ENCODE measurements at regions not wholly inside any gene's neighbourhood (a gene's known extent, or its start where the extent isn't known, plus 50 kb on each side); places are given as distances from the start of the nearest gene placed in this dataset.

- ATAC-seq: no peak
- TF ChIP-seq POLR2A (IDR thresholded peaks at IDR 0.05): no peak
- TF ChIP-seq CTCF (IDR thresholded peaks at IDR 0.05 in 4 of 5, conservative IDR thresholded peaks at IDR 0.05 in 1 of 5): no peak
- in situ Hi-C loops (cut with MboI; ENCODE audit: low sequenced_read_pairs in 4 of 4): no loop called here
- Histone ChIP-seq H3K27ac (no peak overlapping the region), H3K4me1 (no peaks in the 10 kb centered on the region), H3K27me3 (no peaks in the 10 kb centered on the region), H3K9me3 (no peaks in the 10 kb centered on the region), H3K36me3 (no peaks in the 10 kb centered on the region), H3K4me3 (no peak overlapping the region)
- intact Hi-C loops (cut with DNase I; ENCODE audit: low total_unique reads): no loop called here
- DNase-seq: no peak
These were observed 86.3 kb upstream of the FAM171A1 start for GRCh38 chr10:15457382-15457781.

- no peaks in the 10 kb centered on the region for H3K36me3 ChIP-seq
- no peaks in the 10 kb centered on the region for H3K27me3 ChIP-seq
- DNase-seq (no peak), ATAC-seq (no peak)
- no peaks in the 10 kb centered on the region for H3K9me3 ChIP-seq
- intact Hi-C loops (cut with DNase I; ENCODE audit: low total_unique reads): no loop called here
- TF ChIP-seq CTCF (IDR thresholded peaks at IDR 0.05 in 4 of 5, conservative IDR thresholded peaks at IDR 0.05 in 1 of 5) (no peak), POLR2A (IDR thresholded peaks at IDR 0.05) (no peak)
- no peak overlapping the region for H3K27ac ChIP-seq
- in situ Hi-C loops (cut with MboI; ENCODE audit: low sequenced_read_pairs in 4 of 4): no loop called here
- no peaks in the 10 kb centered on the region for H3K4me1 ChIP-seq
- no peak overlapping the region for H3K4me3 ChIP-seq
These were observed 84.4 kb upstream of the FAM171A1 start for GRCh38 chr10:15455456-15455855.

- in situ Hi-C loops (cut with MboI; ENCODE audit: low sequenced_read_pairs in 4 of 4): no loop called here
- ATAC-seq (no peak), DNase-seq (no peak)
- Histone ChIP-seq H3K36me3 (no peaks in the 10 kb centered on the region), H3K27ac (no peak overlapping the region), H3K9me3 (no peaks in the 10 kb centered on the region), H3K4me3 (no peak overlapping the region), H3K27me3 (no peaks in the 10 kb centered on the region), H3K4me1 (no peaks in the 10 kb centered on the region)
- TF ChIP-seq POLR2A (IDR thresholded peaks at IDR 0.05) (no peak), CTCF (IDR thresholded peaks at IDR 0.05 in 4 of 5, conservative IDR thresholded peaks at IDR 0.05 in 1 of 5) (no peak)
- intact Hi-C loops (cut with DNase I; ENCODE audit: low total_unique reads): no loop called here
These were observed 82.8 kb upstream of the FAM171A1 start for GRCh38 chr10:15453926-15454325.

GRCh38 chr10:15453457-15453856 is 82.4 kb upstream of the FAM171A1 start:
- TF ChIP-seq POLR2A (IDR thresholded peaks at IDR 0.05) (no peak), CTCF (IDR thresholded peaks at IDR 0.05 in 4 of 5, conservative IDR thresholded peaks at IDR 0.05 in 1 of 5) (no peak)
- no peaks in the 10 kb centered on the region for H3K36me3 ChIP-seq
- no peaks in the 10 kb centered on the region for H3K27me3 ChIP-seq
- no peak overlapping the region for H3K4me3 ChIP-seq
- DNase-seq: no peak
- no peak for ATAC-seq
- H3K4me1 ChIP-seq: no peaks in the 10 kb centered on the region
- intact Hi-C loops (cut with DNase I; ENCODE audit: low total_unique reads) (no loop called here), in situ Hi-C loops (cut with MboI; ENCODE audit: low sequenced_read_pairs in 4 of 4) (no loop called here)
- no peak overlapping the region for H3K27ac ChIP-seq
- H3K9me3 ChIP-seq: no peaks in the 10 kb centered on the region

GRCh38 chr10:15452545-15452944 is 81.5 kb upstream of the FAM171A1 start:
- in situ Hi-C loops (cut with MboI; ENCODE audit: low sequenced_read_pairs in 4 of 4) (no loop called here), intact Hi-C loops (cut with DNase I; ENCODE audit: low total_unique reads) (no loop called here)
- Histone ChIP-seq H3K27ac (no peak overlapping the region), H3K27me3 (no peaks in the 10 kb centered on the region), H3K4me3 (no peak overlapping the region), H3K4me1 (no peaks in the 10 kb centered on the region), H3K9me3 (no peaks in the 10 kb centered on the region), H3K36me3 (no peaks in the 10 kb centered on the region)
- DNase-seq (no peak), ATAC-seq (no peak)
- TF ChIP-seq POLR2A (IDR thresholded peaks at IDR 0.05): no peak
- TF ChIP-seq CTCF (IDR thresholded peaks at IDR 0.05 in 4 of 5, conservative IDR thresholded peaks at IDR 0.05 in 1 of 5): no peak

Measured in gastrocnemius medialis (tissue), 4 donors.